ENCODE measurements at regions not wholly inside any gene's neighbourhood (a gene's known extent, or its start where the extent isn't known, plus 50 kb on each side); places are given as distances from the start of the nearest gene placed in this dataset.

- no peaks in the 10 kb centered on the region for H3K36me3 Mint-ChIP-seq
- no peak overlapping the region for H3K4me3 Mint-ChIP-seq
- no peaks in the 10 kb centered on the region for H3K4me1 Mint-ChIP-seq
These were observed 177.5 kb downstream of the MN1 start for GRCh38 chr22:27624042-27624441.

GRCh38 chr22:27624705-27625104 lies 176.9 kb downstream of the MN1 start:
- Mint-ChIP-seq H3K4me1 (no peaks in the 10 kb centered on the region), H3K27ac (no peak overlapping the region), H3K9me3 (no peaks in the 10 kb centered on the region), H3K36me3 (no peaks in the 10 kb centered on the region), H3K4me3 (no peak overlapping the region)
- no peak for DNase-seq (ENCODE audit: low spot score in 2 of 2)
- no peak for ATAC-seq

More at GRCh38 chr22:27624042-27624441, 177.5 kb downstream of the MN1 start:
- DNase-seq (ENCODE audit: low spot score in 2 of 2) (no peak), ATAC-seq (no peak)
- Mint-ChIP-seq H3K9me3 (no peaks in the 10 kb centered on the region), H3K27ac (no peak overlapping the region)

- H3K4me3 Mint-ChIP-seq = no peak overlapping the region
- H3K27ac Mint-ChIP-seq = no peak overlapping the region
- DNase-seq (ENCODE audit: low spot score in 2 of 2) (no peak), ATAC-seq (no peak)
- no peaks in the 10 kb centered on the region for H3K36me3 Mint-ChIP-seq
- H3K4me1 Mint-ChIP-seq = no peaks in the 10 kb centered on the region
- H3K9me3 Mint-ChIP-seq = no peaks in the 10 kb centered on the region
These were observed 175.5 kb downstream of the MN1 start for GRCh38 chr22:27625769-27626674.

GRCh38 chr22:27626675-27627443 lies 174.7 kb downstream of the MN1 start:
- no peak overlapping the region for H3K27ac Mint-ChIP-seq
- H3K9me3 Mint-ChIP-seq = peaks cover 4% of the 10 kb centered on the region
- no peak overlapping the region for H3K4me3 Mint-ChIP-seq
- H3K36me3 Mint-ChIP-seq = no peaks in the 10 kb centered on the region
- ATAC-seq (no peak), DNase-seq (ENCODE audit: low spot score in 2 of 2) (no peak)
- no peaks in the 10 kb centered on the region for H3K4me1 Mint-ChIP-seq

- Mint-ChIP-seq H3K27ac (no peak overlapping the region), H3K4me1 (no peaks in the 10 kb centered on the region), H3K36me3 (no peaks in the 10 kb centered on the region), H3K9me3 (peaks cover 4% of the 10 kb centered on the region), H3K4me3 (no peak overlapping the region)
- no peak for DNase-seq (ENCODE audit: low spot score in 2 of 2)
- no peak for ATAC-seq
These were observed 174.1 kb downstream of the MN1 start for GRCh38 chr22:27627444-27627833.

GRCh38 chr22:27627901-27628300 lies 173.7 kb downstream of the MN1 start:
- H3K27ac Mint-ChIP-seq = no peak overlapping the region
- ATAC-seq = no peak
- no peak for DNase-seq (ENCODE audit: low spot score in 2 of 2)
- no peaks in the 10 kb centered on the region for H3K4me1 Mint-ChIP-seq
- H3K36me3 Mint-ChIP-seq = no peaks in the 10 kb centered on the region
- peaks cover 4% of the 10 kb centered on the region for H3K9me3 Mint-ChIP-seq
- no peak overlapping the region for H3K4me3 Mint-ChIP-seq

- DNase-seq (ENCODE audit: low spot score in 2 of 2) (no peak), ATAC-seq (no peak)
- Mint-ChIP-seq H3K27ac (no peak overlapping the region), H3K36me3 (no peaks in the 10 kb centered on the region), H3K4me1 (no peaks in the 10 kb centered on the region), H3K4me3 (no peak overlapping the region), H3K9me3 (peaks cover 4% of the 10 kb centered on the region)
These were observed 173.2 kb downstream of the MN1 start for GRCh38 chr22:27628341-27628740.

- Mint-ChIP-seq H3K27ac (no peak overlapping the region), H3K4me3 (no peak overlapping the region), H3K4me1 (no peaks in the 10 kb centered on the region), H3K9me3 (peaks cover 4% of the 10 kb centered on the region), H3K36me3 (no peaks in the 10 kb centered on the region)
- DNase-seq (ENCODE audit: low spot score in 2 of 2) (no peak), ATAC-seq (no peak)
These were observed 172.5 kb downstream of the MN1 start for GRCh38 chr22:27628891-27629631.

GRCh38 chr22:27629908-27630673 lies 171.5 kb downstream of the MN1 start:
- H3K4me3 Mint-ChIP-seq = no peak overlapping the region
- no peaks in the 10 kb centered on the region for H3K36me3 Mint-ChIP-seq
- no peak for DNase-seq (ENCODE audit: low spot score in 2 of 2)
- H3K9me3 Mint-ChIP-seq = peaks cover 4% of the 10 kb centered on the region
- H3K27ac Mint-ChIP-seq = no peak overlapping the region
- no peak for ATAC-seq
- no peaks in the 10 kb centered on the region for H3K4me1 Mint-ChIP-seq

- ATAC-seq = no peak
- Mint-ChIP-seq H3K9me3 (peaks cover 4% of the 10 kb centered on the region), H3K27ac (no peak overlapping the region), H3K4me3 (no peak overlapping the region), H3K36me3 (no peaks in the 10 kb centered on the region), H3K4me1 (no peaks in the 10 kb centered on the region)
- no peak for DNase-seq (ENCODE audit: low spot score in 2 of 2)
These were observed 170.8 kb downstream of the MN1 start for GRCh38 chr22:27630754-27631153.

- peaks cover 4% of the 10 kb centered on the region for H3K9me3 Mint-ChIP-seq
- no peak for ATAC-seq
- no peak for DNase-seq (ENCODE audit: low spot score in 2 of 2)
- no peak overlapping the region for H3K27ac Mint-ChIP-seq
- H3K4me1 Mint-ChIP-seq = no peaks in the 10 kb centered on the region
- no peaks in the 10 kb centered on the region for H3K36me3 Mint-ChIP-seq
- H3K4me3 Mint-ChIP-seq = no peak overlapping the region
These were observed 169.9 kb downstream of the MN1 start for GRCh38 chr22:27631641-27632040.

GRCh38 chr22:27632451-27633295 lies 168.9 kb downstream of the MN1 start:
- Mint-ChIP-seq H3K27ac (no peak overlapping the region), H3K9me3 (peaks cover 4% of the 10 kb centered on the region), H3K4me3 (no peak overlapping the region), H3K36me3 (no peaks in the 10 kb centered on the region), H3K4me1 (no peaks in the 10 kb centered on the region)
- no peak for ATAC-seq
- DNase-seq (ENCODE audit: low spot score in 2 of 2) = no peak

- no peaks in the 10 kb centered on the region for H3K36me3 Mint-ChIP-seq
- DNase-seq (ENCODE audit: low spot score in 2 of 2) (no peak), ATAC-seq (no peak)
- no peak overlapping the region for H3K4me3 Mint-ChIP-seq
- no peaks in the 10 kb centered on the region for H3K4me1 Mint-ChIP-seq
- no peak overlapping the region for H3K27ac Mint-ChIP-seq
- peaks cover 4% of the 10 kb centered on the region for H3K9me3 Mint-ChIP-seq
These were observed 168.2 kb downstream of the MN1 start for GRCh38 chr22:27633296-27633871.
